ENCODE measurements at regions not wholly inside any gene's neighbourhood (a gene's known extent, or its start where the extent isn't known, plus 50 kb on each side); places are given as distances from the start of the nearest gene placed in this dataset.

- TF ChIP-seq CTCF (IDR thresholded peaks at IDR 0.05; ENCODE audit: low read depth, low read length) (no peak), EZH2phosphoT487 (IDR thresholded peaks at IDR 0.05; ENCODE audit: low read depth) (no peak)
Measured at GRCh38 chr5:135218486-135218755, 180.6 kb downstream of the MACROH2A1 start.

All from OCI-LY3 (cell line).